HG03520 (cell line): ENCODE measurements at regions not wholly inside any gene's neighbourhood (a gene's known extent, or its start where the extent isn't known, plus 50 kb on each side); places are given as distances from the start of the nearest gene placed in this dataset.
"Not testable (repeated sequence)": the region's sequence is repeated elsewhere in the genome, so short reads cannot be mapped to it uniquely, and the experiment has no call there.

ENCODE experiments used
- ATAC-seq: cut with Tn5 transposase; IDR thresholded peaks from one replicate; pipeline ENCODE4 v1.9.1; 2021; ENCODE audit warnings: mild to moderate bottlenecking, moderate library complexity; ENCODE audit not compliant: unreplicated experiment

DNA sequence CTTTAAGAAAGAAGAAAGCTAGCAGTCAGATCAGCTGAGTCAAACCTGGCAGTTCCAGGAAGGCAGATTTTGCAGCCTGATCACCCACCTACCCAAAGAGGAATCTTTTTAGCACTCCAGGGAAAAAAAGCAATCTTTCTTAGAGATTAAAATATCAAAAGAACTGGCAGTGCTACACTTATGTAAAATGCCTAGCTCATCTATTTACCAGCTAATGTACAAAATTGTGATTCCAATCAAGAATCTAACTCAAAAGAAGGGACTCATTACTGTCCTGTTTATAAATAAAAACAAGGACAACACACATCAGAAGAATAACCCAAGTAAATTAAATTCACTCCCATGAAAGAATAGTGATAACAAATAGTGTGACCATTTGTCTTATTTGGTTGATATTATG lies 222.4 kb upstream of the ERCC4 start:
- no peak for ATAC-seq

DNA sequence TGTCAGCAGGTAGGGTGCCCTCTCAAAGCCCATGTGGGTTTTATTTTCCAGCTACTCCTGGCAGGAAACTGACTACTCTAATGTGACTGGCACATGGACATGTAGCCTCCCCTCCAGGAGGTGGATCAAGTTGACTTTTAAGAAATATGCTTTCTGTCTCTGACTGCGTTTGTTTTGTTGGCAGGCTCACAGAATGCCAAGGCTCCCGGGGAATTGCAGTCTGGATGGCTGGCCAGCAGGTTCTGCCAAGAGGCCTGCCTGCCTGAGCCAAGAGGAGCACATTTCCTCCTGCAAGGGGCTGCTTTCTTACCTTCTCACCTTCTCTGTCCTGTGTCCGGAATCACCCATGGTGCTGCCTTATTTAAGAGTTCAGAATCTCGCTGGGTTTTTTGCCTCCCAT lies 217.3 kb upstream of the ERCC4 start:
- ATAC-seq, result no peak

DNA sequence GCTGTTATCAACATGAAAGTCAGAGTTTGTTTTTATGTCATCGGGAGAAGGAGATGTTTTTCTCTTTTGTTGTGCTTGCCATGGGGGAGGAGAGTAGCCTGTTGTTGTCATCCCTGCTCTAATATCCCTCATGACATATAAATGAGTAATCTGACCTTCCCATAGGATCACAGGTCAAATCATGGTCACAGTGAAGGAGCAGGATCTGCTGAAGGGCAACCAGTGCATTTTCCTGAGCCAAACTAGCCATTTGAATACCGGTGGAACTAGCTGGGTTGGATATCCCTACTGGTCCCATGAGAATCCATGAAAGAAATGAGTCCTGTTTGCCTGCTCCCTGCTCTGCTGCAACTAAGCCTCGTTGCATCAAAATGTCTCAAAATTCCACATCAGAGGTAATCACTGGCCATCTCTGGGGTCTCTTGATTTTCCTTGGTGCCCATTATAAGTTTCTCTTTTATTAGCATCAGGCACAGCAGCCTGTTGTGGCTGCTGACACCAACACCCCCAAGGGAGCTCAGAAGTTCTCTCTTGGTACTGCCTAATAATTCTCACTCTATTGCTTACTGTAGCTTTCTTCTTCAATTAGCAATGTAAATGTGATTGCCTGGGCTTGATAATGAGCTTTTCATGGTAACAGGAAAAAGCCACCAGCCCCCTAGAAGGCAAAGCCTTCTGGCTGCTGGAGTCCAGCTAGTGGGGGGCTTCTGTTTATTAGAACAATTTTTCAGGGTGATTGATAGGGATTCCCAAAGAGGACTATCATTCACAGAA lies 211.4 kb upstream of the ERCC4 start:
- ATAC-seq, result no peak

DNA sequence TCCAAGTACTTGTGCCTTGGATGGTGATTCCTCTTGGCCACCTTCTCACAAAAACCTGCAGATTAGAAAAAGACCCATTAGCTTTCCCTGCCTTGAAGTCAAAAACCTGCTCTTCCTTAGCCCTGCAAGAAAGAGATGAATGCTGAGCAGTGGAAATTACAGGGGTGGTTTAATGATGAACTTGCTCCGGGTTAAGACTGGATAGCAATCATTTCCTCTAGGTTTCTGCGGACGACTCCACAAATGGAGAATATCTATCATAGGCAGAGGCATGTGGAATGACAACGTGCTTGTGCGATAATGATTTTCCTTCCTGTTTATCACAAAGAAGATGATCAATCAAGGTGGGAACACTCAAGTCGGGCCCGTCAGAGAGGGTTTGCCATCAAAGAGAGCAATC lies 201.2 kb upstream of the ERCC4 start:
- ATAC-seq, result no peak

DNA sequence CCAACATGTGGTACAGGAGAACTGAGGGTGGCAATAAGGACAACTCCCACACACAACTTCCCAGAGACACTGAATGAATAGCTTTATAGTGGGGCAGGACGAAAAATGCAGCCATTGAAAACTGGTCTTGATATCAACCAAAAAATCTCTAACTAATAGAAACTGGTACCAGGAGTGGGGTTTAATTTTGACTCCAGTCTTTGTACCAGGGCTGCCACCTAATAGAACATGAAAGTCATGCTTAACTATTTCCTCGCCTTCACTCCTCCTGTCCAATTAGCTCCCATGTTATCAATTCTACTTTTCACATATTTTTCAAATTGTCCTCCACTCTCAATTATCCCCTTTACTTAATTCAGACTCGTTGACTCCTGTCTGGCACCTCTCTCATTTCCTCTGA lies 192.0 kb upstream of the ERCC4 start:
- ATAC-seq, result no peak

DNA sequence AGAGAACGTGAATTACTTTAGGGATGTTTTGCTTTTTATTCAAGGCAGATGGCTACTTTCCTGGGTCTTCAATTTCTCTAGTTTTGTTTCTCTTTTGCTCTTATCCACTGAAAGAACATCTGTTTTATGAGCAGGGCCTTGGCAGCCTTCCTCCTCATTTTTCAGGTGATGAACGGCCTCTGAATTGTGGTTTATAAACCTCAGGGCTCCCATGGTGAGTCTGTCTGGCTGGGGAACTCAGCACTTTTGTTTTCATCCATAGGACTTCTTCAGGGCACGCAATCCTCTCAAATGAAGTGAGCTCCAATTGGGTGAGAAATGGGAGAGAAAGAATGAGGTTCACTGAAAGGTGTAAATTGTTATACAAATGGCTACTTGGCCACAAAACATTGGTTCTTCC lies 186.4 kb upstream of the ERCC4 start:
- no peak for ATAC-seq

DNA sequence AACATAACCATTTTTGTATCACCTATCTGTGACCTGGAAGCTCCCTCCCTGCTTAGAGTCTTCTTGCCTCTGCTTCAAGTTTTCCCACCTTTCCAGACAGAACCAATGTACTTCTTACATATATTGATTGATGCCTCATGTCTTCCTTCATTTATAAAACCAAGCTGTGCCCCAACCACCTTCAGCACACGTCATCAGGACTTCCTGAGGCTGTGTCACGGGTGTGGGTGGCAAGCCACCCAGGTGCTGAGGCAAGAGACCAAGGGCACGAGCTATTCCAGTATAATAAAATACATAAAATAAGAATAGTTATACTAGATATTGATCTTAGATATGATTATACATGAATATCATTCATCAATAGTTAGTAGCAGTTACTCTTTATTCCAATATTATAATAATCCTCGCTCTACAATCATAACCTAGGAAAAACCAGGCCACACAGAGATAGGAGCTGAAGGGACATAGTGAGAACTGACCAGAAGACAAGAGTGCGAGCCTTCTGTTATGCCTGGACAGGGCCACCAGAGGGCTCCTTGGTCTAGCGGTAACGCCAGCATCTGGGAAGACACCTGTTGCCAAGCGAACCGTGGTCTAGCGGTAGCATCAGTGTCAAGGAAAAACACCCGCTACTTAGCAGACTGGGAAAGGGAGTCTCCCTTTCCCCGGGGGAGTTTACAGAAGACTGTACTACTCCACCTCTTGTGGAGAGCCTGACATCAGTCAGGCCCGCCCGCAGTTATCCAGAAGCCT lies 180.2 kb upstream of the ERCC4 start:
- ATAC-seq, result not testable (repeated sequence)

- no peak for ATAC-seq
Measured at GRCh38 chr16:13742928-13743327, 177.0 kb upstream of the ERCC4 start.

DNA sequence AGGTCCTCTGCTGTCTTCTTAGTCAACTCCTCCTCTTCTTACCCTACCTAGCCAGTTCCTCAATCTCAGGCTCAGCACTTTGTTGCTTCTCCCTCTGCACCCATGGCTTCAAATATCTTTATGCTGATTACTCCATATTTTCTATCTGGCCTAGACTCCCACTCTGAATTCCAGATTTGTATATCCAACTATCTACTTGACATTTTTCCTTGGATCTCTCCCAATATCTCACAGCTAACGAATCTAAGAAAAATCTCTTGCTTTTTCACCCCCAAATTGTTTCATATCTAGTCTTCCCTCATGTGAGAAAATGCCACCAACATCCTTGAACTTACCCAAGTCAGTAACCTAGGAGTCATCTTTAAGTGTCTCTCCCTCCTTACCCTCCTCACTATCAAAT lies 176.4 kb upstream of the ERCC4 start:
- ATAC-seq, result no peak

- no peak for ATAC-seq
Measured at GRCh38 chr16:13756411-13757140, 163.4 kb upstream of the ERCC4 start.

DNA sequence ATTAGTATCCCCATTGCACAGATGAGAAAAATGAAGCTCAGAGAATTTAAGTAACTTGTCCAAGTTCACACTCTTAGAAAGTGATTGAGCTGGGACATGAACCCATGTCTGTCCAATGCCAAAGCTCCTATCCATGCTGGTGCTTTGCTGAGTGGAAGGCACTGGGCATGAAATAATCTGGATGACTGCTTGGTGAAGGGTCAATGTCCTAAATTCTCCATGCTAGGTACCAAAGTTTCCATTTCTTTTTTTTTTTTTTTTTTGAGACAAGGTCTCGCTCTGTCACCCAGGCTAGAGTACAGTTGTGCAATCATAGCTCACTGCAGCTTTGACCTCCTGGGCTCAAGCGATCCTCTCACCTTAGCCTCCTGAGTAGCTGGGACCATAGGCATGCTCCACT lies 153.6 kb upstream of the ERCC4 start:
- ATAC-seq, result no peak

- ATAC-seq, result no peak
Measured at GRCh38 chr16:13767215-13767614, 152.7 kb upstream of the ERCC4 start.

GRCh38 chr16:13768471-13768870 lies 151.5 kb upstream of the ERCC4 start:
- no peak for ATAC-seq

GRCh38 chr16:13770436-13770835 lies 149.5 kb upstream of the ERCC4 start:
- ATAC-seq, result no peak

- no peak for ATAC-seq
Measured at GRCh38 chr16:13772782-13773181, 147.2 kb upstream of the ERCC4 start.

DNA sequence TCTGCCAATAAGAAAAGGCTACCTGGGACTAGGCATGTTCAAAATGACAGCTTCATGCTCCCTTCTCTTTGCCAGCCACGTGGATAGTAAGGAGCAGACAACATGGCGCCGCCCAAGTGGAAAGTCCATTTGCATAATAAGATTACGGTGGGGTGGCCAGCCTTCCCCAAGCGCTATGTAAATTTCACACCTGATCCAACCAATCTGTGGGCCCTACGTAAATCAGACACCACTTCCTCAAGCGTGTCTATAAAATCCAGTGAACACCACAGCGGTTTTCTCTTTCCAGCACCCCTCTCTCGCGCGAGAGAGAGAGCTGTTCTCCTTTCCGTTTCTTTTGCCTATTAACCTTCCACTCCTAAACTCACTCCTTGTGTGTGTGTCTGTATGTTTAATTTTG lies 140.3 kb upstream of the ERCC4 start:
- no peak for ATAC-seq

GRCh38 chr16:13780406-13781168 lies 139.4 kb upstream of the ERCC4 start:
- ATAC-seq, result no peak

DNA sequence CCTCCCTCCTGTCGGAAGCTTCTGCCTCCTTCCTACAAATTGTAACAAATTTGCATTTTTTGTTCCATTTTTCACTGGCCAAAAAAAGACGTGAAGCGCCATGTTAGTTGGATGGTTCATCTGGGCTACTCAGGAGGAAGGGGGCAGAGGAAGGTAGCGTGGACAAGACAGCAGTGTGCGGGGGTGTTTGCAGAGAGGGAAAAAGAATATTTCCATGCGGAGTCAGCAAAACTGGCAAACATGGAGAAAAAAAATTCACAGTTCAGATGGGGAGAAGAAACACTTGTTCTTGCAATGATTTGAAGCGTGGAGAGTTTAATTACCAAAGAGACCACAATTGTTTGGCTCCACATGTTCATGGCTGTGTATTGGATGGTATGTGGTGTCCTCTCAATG lies 138.8 kb upstream of the ERCC4 start:
- no peak for ATAC-seq

GRCh38 chr16:13781575-13782338 lies 138.2 kb upstream of the ERCC4 start:
- ATAC-seq, result no peak

DNA sequence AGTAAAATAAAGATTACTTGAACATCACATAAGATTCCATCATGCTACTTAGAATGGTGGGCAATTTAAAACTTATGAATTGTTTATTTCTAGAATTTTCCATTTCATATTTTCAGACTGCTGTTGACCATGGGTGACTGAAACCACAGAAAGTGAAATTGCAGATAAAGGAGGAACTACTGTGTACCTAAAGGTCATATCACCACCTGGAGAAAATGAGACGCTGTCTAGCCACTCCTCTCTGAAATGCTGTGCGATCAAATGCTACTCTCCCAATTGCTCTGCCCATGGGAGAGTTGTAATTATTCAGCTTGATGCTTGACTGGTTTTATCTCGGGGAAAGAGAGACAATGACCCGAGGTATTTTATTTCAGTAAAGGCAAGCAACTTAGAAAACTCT lies 128.9 kb upstream of the ERCC4 start:
- no peak for ATAC-seq
